Adipocyte (in vitro differentiated cells): ENCODE measurements at regions not wholly inside any gene's neighbourhood (a gene's known extent, or its start where the extent isn't known, plus 50 kb on each side); places are given as distances from the start of the nearest gene placed in this dataset.

ENCODE experiments used
- DNase-seq: peaks from one replicate; pipeline ENCODE4 v3.0.0-alpha.2; 2015; ENCODE audit warnings: low read depth
- H3K27me3 ChIP-seq: replicated peaks from 2 replicates; pipeline ENCODE4 v1.7.0; 2013; ENCODE audit warnings: mild to moderate bottlenecking, low read length, moderate library complexity; ENCODE audit not compliant: control insufficient read depth, insufficient read depth
- H3K36me3 ChIP-seq: 2 replicates; pipeline ENCODE4 v1.7.0; 2013; ENCODE audit warnings: low read length, mild to moderate bottlenecking, moderate library complexity; ENCODE audit not compliant: control insufficient read depth, insufficient read depth, severe bottlenecking
- H3K4me1 ChIP-seq: 2 replicates; pipeline ENCODE4 v1.7.0; 2013; ENCODE audit warnings: mild to moderate bottlenecking, low read length, moderate library complexity; ENCODE audit not compliant: control insufficient read depth, insufficient read depth
- H3K4me3 ChIP-seq: 2 replicates; pipeline ENCODE4 v1.7.0; 2013; ENCODE audit warnings: mild to moderate bottlenecking, low read length, moderate library complexity
- H3K9ac ChIP-seq: 2 replicates; pipeline ENCODE4 v1.7.0; 2013; ENCODE audit warnings: mild to moderate bottlenecking, low read length, moderate library complexity
- H3K9me3 ChIP-seq: 2 replicates; pipeline ENCODE4 v1.7.0; 2013; ENCODE audit warnings: mild to moderate bottlenecking, low read length, moderate library complexity; ENCODE audit not compliant: control insufficient read depth

DNA sequence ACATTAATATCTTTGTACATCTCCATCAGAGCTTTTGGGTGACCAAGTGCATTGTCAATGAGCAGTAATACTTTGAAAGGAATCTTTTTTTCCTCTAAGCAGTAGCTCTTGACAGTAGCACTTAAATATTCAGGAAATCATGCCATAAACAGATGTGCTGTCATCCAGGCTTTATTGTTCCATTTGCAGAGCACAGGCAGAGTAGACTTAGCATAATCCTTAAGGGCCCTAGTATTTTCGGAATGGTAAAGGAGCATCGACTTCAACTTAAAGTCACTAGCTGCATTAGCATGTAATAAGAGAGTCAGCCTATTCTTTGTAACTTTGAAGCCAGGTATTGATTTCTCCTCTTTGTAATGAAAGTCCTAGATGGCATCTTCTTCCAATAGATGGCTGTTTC, 121.8 kb upstream of the CWC22 start:
- Histone ChIP-seq H3K9ac (no peak overlapping the region), H3K4me3 (no peak overlapping the region), H3K36me3 (no peaks in the 10 kb centered on the region), H3K4me1 (peaks cover 13% of the 10 kb centered on the region), H3K27me3 (no peaks in the 10 kb centered on the region), H3K9me3 (no peaks in the 10 kb centered on the region)
- no peak for DNase-seq

DNA sequence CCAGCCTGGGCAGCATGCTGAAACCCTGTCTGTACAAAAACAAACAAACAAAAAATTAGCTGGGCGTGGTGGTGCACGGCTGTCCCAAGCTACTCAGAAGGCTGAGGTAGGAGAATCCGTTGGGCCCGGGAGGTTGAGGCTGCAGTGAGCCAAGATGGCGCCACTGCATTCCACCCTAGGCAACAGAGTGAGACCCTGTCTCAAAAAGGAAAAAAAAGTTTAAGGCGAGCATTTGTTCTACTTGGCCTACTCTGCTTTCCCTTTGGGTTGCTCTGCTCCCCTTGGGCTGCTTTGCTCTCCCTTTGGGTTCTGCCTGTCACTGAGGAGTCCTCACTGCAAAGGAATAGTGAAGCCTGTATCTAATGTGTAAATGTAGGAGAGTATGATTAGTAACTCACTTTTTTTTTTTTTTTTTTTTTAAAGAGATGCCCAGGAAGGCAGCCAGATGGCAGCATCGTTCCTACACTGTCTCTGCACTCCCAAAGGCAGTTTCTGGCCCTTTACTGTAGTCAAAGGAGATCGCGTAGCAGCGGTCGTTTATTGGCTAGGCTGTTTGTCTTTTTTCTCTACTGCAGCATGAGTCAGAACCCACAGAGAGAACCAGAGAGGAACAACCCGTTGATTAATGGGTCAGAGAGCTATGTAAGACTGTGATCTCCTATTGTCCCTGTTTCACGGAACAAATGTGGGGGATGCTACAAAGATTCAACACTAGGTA, 118.3 kb upstream of the CWC22 start:
- Histone ChIP-seq H3K4me3 (peak overlapping the region; percentile 9), H3K9ac (no peak overlapping the region), H3K36me3 (no peaks in the 10 kb centered on the region), H3K4me1 (peaks cover 8% of the 10 kb centered on the region), H3K9me3 (no peaks in the 10 kb centered on the region), H3K27me3 (no peaks in the 10 kb centered on the region)
- DNase-seq = peak; percentile 96

DNA sequence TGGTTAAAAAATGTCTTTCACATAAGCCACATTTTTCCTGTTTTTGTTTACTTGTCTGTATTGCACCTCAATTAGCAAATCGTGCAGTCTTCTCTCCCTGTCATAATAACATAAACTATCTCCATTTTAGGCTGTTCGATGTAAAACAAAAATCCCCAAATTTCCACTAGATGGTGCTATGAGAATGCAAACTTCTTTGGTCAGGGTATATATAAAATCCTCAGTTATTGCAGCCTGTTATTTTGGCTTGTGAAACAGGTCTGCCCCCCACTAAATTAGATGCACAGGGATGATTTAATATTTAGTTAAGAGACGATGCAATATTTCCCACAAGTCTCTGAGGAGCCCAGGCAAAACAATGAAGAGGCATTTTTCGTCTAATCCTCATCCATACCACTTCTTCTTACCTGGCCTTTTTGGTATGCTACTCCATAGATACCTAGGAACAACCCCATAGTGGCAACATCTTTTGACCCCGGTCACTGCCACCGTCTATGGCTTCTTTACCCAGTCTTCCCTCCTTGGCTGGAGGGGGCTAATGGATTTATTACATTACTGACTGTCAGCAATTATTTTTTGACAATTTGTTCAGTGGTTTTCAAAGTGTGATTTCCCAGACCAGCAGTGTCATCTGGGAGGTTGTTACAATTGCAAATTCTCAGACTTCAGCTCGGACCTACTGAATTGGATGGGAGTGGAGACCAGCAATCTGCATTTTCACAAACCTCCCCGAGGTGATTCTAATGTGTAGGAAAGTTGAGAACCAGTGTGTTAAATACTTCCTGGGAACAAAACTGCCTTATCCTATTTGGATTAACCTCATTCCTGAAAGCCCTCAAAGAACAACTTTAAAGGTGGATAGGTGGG, 117.4 kb upstream of the CWC22 start:
- Histone ChIP-seq H3K4me3 (no peak overlapping the region), H3K9me3 (no peaks in the 10 kb centered on the region), H3K9ac (no peak overlapping the region), H3K36me3 (no peaks in the 10 kb centered on the region), H3K27me3 (no peaks in the 10 kb centered on the region), H3K4me1 (peaks cover 8% of the 10 kb centered on the region)
- DNase-seq = peak; percentile 87

DNA sequence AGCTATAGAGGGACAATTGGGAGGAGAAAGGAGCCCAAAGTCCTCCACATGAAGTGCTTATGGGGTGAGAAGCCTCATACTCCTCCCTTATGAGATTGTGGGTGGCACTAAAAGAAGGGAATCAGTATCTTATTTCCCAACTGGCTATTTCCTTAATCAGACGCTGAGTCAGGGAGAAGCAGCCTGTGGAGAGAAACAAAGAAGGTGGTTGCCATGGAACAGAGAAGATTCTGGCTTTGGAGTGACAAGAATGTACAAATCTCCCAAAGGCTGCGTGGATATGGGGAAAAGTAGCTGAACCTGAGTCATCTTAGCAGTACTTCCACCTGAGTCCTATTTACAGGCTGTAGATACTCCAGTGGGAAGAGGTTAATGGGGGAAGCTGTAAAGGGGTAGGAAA, 115.8 kb upstream of the CWC22 start:
- DNase-seq = no peak
- peaks cover 8% of the 10 kb centered on the region for H3K4me1 ChIP-seq
- H3K4me3 ChIP-seq = no peak overlapping the region
- H3K36me3 ChIP-seq = no peaks in the 10 kb centered on the region
- no peak overlapping the region for H3K9ac ChIP-seq
- no peaks in the 10 kb centered on the region for H3K9me3 ChIP-seq
- no peaks in the 10 kb centered on the region for H3K27me3 ChIP-seq

DNA sequence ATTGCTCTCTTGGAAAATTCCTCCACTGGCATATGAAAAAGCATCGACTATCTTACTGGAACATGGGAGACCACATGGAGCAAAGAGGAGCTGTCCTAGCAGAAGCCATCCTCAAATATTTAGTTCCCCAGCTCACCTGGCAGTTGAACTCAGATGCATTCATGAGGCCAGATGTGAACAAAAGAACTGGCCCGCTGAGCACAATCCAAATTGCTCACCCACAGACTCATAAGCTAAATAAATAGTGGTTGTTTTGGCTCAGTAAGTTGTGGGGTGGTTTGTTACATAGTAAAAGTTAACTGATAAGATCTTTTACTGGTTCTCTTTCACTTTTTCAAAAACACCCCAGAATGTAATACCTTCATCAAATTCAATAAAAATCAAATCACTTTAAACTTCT, 108.6 kb upstream of the CWC22 start:
- H3K9me3 ChIP-seq = no peaks in the 10 kb centered on the region
- no peak overlapping the region for H3K4me3 ChIP-seq
- H3K4me1 ChIP-seq = no peaks in the 10 kb centered on the region
- H3K36me3 ChIP-seq = no peaks in the 10 kb centered on the region
- no peaks in the 10 kb centered on the region for H3K27me3 ChIP-seq
- no peak for DNase-seq
- no peak overlapping the region for H3K9ac ChIP-seq

DNA sequence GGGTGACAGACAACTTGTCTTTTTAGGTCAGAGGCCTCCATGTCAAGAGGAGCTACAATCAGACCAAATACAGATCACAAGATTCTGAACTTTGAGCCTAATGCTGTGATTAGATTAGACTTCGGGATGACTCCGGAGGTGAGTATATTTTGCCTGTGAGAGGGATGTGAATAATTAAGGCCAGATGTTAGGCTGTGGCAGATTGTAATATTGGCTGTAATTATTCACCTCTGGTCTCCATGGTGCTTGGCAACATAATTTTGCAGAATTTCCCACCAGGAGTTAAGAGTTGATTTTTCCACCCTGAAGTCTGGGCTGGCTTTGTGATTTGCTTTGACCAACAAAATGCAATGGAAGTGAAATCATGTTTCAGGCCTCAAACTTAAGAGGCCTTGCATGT, 108.2 kb upstream of the CWC22 start:
- Histone ChIP-seq H3K9me3 (no peaks in the 10 kb centered on the region), H3K4me3 (no peak overlapping the region), H3K36me3 (no peaks in the 10 kb centered on the region), H3K4me1 (no peaks in the 10 kb centered on the region), H3K9ac (no peak overlapping the region), H3K27me3 (no peaks in the 10 kb centered on the region)
- DNase-seq = no peak

DNA sequence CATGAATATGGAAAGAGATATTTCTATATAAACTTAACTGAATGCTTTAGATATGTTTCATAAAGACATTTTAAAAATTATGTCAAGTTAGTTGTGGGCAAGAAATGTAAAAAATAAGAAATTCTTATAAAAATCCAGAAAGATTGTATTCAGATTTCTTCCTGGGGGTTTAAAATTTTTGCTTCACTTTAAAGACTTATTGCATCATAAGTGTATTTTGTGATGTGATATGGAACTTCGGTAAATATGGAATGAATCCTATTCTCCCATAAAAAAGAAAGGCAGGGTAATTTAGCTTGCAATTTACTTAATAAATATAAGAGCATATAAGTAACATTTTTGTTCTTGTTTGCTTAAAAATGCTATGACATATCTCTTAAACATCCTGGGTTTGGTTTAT, 104.8 kb upstream of the CWC22 start:
- H3K4me3 ChIP-seq = no peak overlapping the region
- H3K9me3 ChIP-seq = no peaks in the 10 kb centered on the region
- H3K4me1 ChIP-seq = no peaks in the 10 kb centered on the region
- no peak overlapping the region for H3K9ac ChIP-seq
- no peaks in the 10 kb centered on the region for H3K36me3 ChIP-seq
- no peak for DNase-seq
- H3K27me3 ChIP-seq = no peaks in the 10 kb centered on the region

DNA sequence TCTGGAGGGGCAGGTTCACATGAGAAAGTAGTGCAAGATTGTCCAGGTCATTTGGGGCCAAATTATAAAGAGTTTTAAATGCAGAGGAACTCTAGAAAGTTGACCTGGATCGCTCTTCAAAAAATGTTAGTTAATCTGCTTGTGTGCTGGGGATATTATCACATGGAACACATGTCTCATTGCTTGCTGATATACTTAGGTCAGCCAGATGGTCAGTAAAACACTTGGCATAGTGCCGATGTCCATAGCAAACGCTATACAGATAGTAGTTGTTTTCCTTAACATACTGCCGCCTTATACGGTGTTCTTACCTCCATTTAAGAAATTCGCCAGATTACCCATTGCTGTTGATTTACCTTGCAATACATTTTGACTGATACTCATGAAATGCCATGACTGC, 103.4 kb upstream of the CWC22 start:
- Histone ChIP-seq H3K9me3 (no peaks in the 10 kb centered on the region), H3K4me3 (no peak overlapping the region), H3K36me3 (no peaks in the 10 kb centered on the region), H3K9ac (no peak overlapping the region), H3K27me3 (no peaks in the 10 kb centered on the region), H3K4me1 (no peaks in the 10 kb centered on the region)
- no peak for DNase-seq

DNA sequence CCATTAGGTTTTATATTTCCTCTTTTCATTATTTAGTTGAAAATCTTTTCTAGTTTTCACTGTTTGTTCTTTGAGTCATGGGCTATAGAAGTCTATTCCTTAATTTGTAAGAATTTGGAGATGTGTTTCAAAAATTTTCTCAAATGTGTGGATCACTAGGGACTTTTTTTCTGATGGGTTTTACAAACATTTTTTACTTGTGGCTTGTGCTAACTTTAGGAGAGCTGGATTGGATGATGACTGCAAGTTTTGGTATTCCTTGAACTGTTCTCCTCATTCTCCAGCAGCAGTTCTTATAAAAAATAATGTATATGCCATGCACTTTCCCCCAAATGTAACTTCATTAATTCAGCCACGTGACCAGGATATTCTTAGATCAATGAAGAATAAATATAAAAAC, 94.7 kb upstream of the CWC22 start:
- no peaks in the 10 kb centered on the region for H3K9me3 ChIP-seq
- H3K4me1 ChIP-seq = no peaks in the 10 kb centered on the region

DNA sequence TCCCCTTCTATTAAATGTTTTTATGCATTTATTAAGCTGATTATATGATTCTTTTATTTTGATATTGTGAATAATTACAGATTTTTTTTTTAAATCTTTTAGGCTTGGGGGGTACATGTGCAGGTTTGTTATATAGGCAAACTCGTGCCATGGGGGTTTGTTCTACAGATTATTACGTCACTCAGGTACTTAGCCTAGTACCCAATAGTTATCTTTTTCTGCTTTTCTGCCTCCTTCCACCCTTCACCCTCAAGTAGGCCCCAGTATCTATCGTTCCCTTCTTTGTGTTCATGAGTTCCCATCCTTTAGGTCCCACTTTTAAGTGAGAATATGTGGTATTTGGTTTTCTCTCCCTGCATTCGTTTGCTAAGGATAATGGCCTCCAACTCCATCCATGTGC, 92.2 kb upstream of the CWC22 start:
- H3K4me3 ChIP-seq = no peak overlapping the region
- H3K36me3 ChIP-seq = no peaks in the 10 kb centered on the region
- no peaks in the 10 kb centered on the region for H3K27me3 ChIP-seq
- no peak for DNase-seq
- no peaks in the 10 kb centered on the region for H3K9me3 ChIP-seq
- H3K9ac ChIP-seq = no peak overlapping the region
- H3K4me1 ChIP-seq = no peaks in the 10 kb centered on the region

More for the DNA sequence above, 94.7 kb upstream of the CWC22 start:
- H3K36me3 ChIP-seq = no peaks in the 10 kb centered on the region
- H3K27me3 ChIP-seq = no peaks in the 10 kb centered on the region
- no peak overlapping the region for H3K4me3 ChIP-seq
- DNase-seq = peak; percentile 27
- no peak overlapping the region for H3K9ac ChIP-seq

DNA sequence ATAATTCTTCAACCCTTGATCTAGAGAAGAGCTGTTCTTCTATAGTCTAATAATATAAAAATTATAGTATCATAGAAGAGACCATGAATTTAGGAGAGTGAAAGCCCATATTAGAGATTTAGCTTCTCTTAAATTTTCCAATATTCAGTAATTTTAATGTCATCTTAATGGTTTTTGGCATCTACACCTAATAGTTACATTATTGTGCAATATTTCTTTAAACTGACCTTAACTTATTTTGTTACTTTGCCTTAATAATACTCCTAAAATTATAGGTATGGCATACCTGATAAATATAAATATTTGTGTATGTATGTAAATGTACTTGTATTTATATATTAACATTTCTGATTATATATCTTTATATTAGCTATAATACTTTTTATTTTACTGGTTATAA, 78.0 kb upstream of the CWC22 start:
- H3K9ac ChIP-seq = no peak overlapping the region
- no peaks in the 10 kb centered on the region for H3K27me3 ChIP-seq
- H3K4me1 ChIP-seq = no peaks in the 10 kb centered on the region
- H3K4me3 ChIP-seq = no peak overlapping the region
- no peaks in the 10 kb centered on the region for H3K36me3 ChIP-seq
- DNase-seq = no peak
- H3K9me3 ChIP-seq = peaks cover 13% of the 10 kb centered on the region
